Bronchial epithelial cell (primary cell): ENCODE measurements at regions not wholly inside any gene's neighbourhood (a gene's known extent, or its start where the extent isn't known, plus 50 kb on each side); places are given as distances from the start of the nearest gene placed in this dataset.

Experiments
- DNase-seq: peaks from one replicate; pipeline ENCODE4 v3.0.0-alpha.2; 2010; ENCODE audit warnings: low read depth
- FAIRE-seq: peaks from 2 replicates; lab custom pipeline; 2011; peaks lifted over from hg19 to GRCh38; lab: Jason Lieb, UNC
- H3K27me3 ChIP-seq: 2 replicates; pipeline ENCODE4 v1.5.1; 2011; ENCODE audit warnings: low read length; ENCODE audit not compliant: control insufficient read depth, insufficient read depth
- H3K36me3 ChIP-seq: 2 replicates; pipeline ENCODE4 v1.5.1; 2011; ENCODE audit warnings: low read length; ENCODE audit not compliant: control insufficient read depth, insufficient read depth
- H3K4me3 ChIP-seq: 2 replicates; pipeline ENCODE4 v1.5.1; 2011; ENCODE audit warnings: mild to moderate bottlenecking, low read depth, low read length, control low read depth
- TF ChIP-seq, protein P1 (sequence below): IDR thresholded peaks from 2 replicates; pipeline ENCODE4 v1.5.1; 2011; ENCODE audit warnings: mild to moderate bottlenecking, moderate library complexity, low read length, control low read depth, inconsistent platforms; ENCODE audit not compliant: insufficient read depth, severe bottlenecking

GRCh38 chr4:78703079-78703478, 73.1 kb upstream of the BMP2K start:
- no peak for FAIRE-seq
- no peaks in the 10 kb centered on the region for H3K36me3 ChIP-seq
- TF ChIP-seq, protein P1, sequence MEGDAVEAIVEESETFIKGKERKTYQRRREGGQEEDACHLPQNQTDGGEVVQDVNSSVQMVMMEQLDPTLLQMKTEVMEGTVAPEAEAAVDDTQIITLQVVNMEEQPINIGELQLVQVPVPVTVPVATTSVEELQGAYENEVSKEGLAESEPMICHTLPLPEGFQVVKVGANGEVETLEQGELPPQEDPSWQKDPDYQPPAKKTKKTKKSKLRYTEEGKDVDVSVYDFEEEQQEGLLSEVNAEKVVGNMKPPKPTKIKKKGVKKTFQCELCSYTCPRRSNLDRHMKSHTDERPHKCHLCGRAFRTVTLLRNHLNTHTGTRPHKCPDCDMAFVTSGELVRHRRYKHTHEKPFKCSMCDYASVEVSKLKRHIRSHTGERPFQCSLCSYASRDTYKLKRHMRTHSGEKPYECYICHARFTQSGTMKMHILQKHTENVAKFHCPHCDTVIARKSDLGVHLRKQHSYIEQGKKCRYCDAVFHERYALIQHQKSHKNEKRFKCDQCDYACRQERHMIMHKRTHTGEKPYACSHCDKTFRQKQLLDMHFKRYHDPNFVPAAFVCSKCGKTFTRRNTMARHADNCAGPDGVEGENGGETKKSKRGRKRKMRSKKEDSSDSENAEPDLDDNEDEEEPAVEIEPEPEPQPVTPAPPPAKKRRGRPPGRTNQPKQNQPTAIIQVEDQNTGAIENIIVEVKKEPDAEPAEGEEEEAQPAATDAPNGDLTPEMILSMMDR: no peak
- H3K4me3 ChIP-seq: no peak overlapping the region
- DNase-seq: no peak
- H3K27me3 ChIP-seq: no peaks in the 10 kb centered on the region

- H3K36me3 ChIP-seq: no peaks in the 10 kb centered on the region
- H3K4me3 ChIP-seq: no peak overlapping the region
- H3K27me3 ChIP-seq: no peaks in the 10 kb centered on the region
- DNase-seq (no peak), FAIRE-seq (no peak)
- TF ChIP-seq, protein P1: no peak
These were observed 71.8 kb upstream of the BMP2K start for GRCh38 chr4:78704317-78704716.

DNA sequence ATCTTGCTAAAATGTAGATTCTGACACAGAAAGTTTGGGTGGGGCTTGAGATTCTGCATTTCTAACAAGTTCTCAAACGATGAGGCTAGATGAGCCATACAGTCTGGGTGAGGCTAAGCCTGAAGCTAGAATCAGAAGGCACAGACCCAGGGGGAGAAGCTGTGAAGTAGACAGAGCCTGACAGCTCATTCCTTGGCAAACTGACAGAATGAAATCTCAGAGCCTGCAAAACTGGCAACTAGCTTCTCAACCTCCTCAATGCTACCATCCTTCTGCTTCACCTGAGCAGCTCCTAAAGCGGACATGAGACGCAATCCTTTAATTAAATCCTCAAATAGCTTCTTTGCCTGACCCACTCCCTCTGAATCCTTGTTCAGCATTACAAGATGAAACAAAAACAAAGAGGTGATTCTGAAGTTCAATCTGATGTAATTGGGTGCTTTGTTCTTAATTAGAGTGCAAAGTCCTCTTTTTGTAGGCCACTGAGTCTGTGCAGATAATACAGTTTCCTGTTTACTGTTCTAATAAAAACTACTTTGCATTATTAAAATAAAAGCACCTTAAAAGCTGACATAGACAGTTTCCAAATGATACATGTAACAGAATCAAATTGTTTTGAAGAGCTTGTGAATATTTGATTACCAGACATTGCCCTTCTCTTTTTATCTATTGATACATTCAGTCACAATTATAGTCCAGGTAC, 71.0 kb upstream of the BMP2K start:
- FAIRE-seq: no peak
- no peak overlapping the region for H3K4me3 ChIP-seq
- peak; percentile 95 for DNase-seq
- no peaks in the 10 kb centered on the region for H3K36me3 ChIP-seq
- TF ChIP-seq, protein P1: no peak
- H3K27me3 ChIP-seq: no peaks in the 10 kb centered on the region

GRCh38 chr4:78706302-78706701, 69.8 kb upstream of the BMP2K start:
- Histone ChIP-seq H3K36me3 (no peaks in the 10 kb centered on the region), H3K4me3 (no peak overlapping the region), H3K27me3 (no peaks in the 10 kb centered on the region)
- TF ChIP-seq, protein P1: no peak
- peak; percentile 75 for DNase-seq
- FAIRE-seq: no peak

- DNase-seq (no peak), FAIRE-seq (no peak)
- Histone ChIP-seq H3K27me3 (no peaks in the 10 kb centered on the region), H3K4me3 (no peak overlapping the region), H3K36me3 (no peaks in the 10 kb centered on the region)
- TF ChIP-seq, protein P1: no peak
These were observed 68.9 kb upstream of the BMP2K start for GRCh38 chr4:78707268-78707667.

DNA sequence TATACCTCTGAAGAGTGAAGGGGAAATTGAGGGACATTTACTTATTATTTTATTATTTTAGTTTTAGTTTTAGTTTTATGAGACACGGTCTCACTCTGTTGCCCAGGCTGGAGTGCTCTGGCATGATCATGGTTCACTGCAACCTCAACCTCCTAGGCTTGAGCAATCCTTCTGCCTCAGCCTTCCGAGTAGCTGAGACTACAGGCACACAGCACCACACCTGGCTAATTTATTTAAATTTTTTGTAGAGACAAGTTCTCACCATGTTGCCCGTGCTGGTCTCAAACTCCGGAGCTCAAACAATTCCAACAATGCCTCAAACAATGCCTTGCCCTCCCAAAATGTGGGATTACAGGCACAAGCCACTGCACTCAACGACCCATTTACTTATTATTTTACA, 68.4 kb upstream of the BMP2K start:
- no peaks in the 10 kb centered on the region for H3K36me3 ChIP-seq
- no peak for FAIRE-seq
- DNase-seq: no peak
- TF ChIP-seq, protein P1: no peak
- no peaks in the 10 kb centered on the region for H3K27me3 ChIP-seq
- H3K4me3 ChIP-seq: no peak overlapping the region
